NCI-H774 (cell line): ENCODE measurements at regions not wholly inside any gene's neighbourhood (a gene's known extent, or its start where the extent isn't known, plus 50 kb on each side); places are given as distances from the start of the nearest gene placed in this dataset.
A peak's percentile ranks its signal among the peaks of the same experiment; 100 is the strongest.

Source experiments
- DNase-seq: peaks from one replicate; lab custom pipeline; 2025; lab: John Stamatoyannopoulos, UW

- no peak for DNase-seq
Observed at GRCh38 chr3:13227315-13228165, 154.3 kb upstream of the IQSEC1 start.

- no peak for DNase-seq
Observed at GRCh38 chr3:13224967-13225366, 151.7 kb upstream of the IQSEC1 start.

DNA sequence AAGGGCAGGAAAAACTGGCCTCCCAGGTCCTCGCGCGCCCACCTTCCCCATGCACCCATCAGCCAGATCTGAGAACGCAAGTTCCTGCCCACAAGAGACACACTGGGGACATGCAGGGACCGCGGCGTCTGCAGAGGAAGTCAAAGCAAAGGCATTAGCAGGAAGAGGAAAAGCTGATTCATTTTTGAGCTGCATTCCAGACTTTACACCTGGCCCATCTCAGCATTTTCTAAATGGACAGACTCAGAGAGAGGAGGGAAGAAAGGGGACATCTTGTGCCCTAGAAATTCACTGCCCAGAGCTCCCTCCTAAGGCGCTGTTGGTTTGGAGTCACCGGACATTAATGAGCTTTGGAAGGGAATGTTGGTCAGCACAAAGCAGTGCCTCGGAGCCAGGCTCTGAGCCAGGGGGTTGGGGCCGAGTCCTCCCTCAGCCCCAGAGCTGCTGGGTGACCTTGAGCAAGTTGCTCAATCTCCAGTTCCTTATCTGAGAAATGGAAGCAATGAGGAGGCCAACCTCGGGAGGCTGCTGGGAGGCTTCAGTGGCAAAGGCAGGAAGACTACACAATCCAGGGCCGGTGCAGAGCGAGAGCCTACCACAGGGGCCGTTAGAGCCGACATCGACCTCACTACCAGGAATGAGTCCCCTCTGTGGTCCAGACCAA is 150.5 kb upstream of the IQSEC1 start:
- DNase-seq, result no peak

DNA sequence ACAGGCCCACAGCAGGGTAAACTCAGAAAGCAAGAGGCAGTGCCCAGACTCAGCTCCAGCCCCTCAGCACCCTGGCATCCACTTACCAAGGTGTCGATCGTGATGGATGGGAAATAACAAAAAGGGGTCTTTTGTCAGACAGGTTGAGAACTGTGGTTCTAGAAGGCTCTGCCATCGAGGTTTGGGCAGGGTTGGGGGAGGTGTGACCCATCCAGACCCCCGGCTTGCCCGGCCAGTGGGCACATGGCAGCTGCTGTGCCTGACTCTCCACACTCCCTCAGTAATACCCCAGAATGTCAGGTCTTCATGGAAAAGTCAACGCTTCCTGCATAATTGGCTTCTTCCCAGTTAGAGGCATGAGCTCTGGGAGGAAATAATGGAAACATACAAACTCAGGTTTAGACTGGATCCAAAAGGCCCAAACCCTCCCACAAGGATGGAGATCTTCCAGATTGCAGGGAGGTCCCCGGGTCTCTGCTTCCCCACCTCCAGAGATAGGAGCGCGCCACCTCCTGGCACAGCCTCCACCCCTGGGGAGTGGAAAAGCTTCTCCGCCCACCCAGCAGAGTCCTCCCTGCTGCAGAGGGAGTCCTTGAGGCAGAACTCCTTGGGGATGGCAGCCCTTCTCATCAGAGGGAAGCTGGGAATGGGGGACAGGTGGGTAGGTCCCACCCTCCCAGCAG is 149.8 kb upstream of the IQSEC1 start:
- DNase-seq, result no peak

DNA sequence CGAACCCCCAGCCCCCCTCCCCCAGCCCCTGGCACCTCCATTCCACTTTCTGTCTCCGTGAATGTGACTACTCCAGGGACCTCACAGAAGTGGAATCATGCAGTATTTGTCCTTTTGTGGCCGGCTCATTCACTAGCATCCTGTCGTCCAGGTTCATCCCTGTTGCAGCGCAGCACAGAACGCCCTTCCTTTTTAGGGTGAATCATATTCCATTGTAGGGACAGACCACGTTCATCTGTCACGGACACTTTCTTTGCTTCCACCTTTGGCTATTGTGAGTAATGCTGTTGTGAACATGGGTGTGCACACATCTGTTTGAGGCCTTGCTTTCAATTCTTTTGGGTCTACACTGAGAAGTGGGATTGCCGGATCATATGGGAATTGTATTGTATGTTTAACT is 148.9 kb upstream of the IQSEC1 start:
- DNase-seq, result no peak

- DNase-seq, result no peak
Observed at GRCh38 chr3:13221491-13222061, 148.3 kb upstream of the IQSEC1 start.

DNA sequence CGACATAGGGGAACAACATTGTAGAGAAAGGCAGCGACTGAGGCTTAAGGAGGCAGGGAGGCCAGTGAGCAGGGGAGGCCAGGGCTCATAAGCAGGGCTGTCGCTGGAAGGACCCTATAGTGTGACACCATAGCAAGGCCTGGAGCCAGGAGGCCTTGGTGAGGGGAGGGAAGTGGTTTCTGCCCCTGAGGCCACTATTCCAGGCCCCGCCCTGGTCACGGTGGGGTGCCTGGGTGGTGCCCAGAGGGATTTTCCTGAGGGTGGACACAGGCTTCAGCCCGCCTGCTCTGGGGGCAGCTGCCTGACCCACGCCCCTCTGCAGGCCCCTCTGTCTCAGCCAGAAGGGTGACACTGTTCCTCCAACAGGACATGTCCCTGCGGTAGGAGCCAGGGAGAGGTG is 147.8 kb upstream of the IQSEC1 start:
- DNase-seq, result no peak

DNA sequence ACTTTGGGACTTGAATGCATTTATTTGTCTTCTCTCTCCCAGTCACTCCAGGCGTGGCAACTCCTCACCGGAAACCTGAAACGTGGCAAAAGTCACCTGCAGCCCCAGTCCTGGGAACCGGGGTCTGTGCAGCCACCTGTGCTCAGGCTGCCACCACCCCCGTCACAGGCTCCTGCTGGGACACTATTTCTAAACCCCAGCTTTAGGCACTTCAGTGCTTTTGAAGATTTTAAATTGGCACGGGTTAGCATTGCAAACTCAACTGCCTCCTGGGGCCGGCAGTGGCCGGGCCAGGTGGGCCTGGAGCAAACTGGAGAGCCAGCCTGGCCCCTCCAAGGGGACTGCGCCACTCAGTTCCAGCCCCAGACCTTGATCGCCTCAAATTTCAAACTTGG is 146.7 kb upstream of the IQSEC1 start:
- DNase-seq, result no peak

DNA sequence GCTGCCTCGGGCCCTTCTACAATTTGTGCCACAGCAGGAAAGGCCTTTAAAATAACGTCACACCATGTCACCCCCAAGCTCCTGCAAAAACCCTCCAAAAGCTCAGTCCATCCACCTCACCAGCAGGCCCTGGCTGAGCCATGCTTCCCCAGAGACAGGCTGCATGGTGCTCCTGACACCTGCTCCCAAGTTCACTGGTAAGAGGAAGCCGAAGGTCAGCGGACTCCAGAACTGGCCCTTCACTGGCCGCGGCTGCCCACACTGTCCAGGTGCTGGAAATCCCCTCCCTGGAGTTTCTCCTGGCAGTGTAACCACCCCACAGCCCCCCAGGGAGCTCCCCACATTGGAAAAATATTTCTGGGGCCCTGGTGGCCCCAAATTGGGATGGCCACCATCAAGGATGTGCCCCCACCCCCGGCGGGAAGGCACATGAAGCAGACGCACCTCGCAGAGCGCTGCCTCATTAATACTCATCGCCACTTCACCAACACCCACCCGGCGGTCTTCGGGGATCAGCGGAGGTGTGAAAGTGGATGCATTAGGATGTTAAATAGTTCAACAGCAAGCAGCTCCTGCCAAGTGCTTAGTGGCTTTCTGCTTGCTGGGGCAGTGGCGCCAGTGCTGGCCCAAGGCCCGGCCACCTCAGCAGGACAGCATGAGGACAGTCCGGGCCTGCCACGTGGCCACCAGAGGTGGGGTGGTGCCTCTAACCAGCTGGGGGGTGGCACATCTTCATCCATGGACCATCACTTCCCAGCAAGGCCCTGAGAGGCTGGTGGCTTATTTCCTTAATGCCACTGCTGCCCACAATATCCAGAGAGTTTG is 146.1 kb upstream of the IQSEC1 start:
- DNase-seq, result no peak

- no peak for DNase-seq
Observed at GRCh38 chr3:13218541-13218908, 145.3 kb upstream of the IQSEC1 start.

DNA sequence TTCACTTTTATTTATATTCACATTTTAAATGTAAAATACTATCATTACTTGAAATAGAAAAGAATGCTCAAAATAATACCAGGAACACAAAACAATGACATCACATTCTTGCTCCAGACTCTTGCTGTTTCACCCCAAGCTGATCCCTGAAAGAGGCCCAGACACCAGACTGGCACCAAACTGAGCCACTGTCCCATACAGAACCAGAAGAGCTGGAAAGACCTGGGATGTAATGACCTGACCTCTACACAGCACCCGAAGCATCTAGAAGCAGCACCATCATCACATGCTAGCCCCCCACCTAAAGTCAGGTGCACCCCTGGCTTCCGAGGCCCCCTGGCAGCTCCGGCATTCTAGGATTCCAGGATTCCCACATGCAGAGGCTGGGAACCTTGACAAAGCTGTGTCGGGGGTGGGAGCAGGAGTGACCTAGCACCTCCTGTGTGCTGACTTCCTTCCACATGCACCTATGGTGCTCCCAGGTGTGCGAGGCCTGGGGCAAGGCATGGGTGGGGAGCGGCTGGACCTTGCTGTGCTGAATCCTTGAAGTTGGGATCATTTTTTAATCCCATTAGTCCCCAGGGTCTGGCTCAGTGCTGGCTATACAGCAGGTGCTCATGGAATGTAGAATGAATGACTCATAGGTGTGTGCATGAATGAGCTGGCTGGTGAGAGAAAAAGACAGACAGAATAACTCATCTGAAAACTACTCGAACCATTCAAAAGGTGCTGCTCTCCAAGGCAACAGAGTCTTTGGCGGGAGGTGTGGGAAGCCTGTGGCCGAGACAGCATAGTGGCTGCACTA is 144.7 kb upstream of the IQSEC1 start:
- DNase-seq, result peak; percentile 22

GRCh38 chr3:13217253-13217652 is 144.0 kb upstream of the IQSEC1 start:
- no peak for DNase-seq

DNA sequence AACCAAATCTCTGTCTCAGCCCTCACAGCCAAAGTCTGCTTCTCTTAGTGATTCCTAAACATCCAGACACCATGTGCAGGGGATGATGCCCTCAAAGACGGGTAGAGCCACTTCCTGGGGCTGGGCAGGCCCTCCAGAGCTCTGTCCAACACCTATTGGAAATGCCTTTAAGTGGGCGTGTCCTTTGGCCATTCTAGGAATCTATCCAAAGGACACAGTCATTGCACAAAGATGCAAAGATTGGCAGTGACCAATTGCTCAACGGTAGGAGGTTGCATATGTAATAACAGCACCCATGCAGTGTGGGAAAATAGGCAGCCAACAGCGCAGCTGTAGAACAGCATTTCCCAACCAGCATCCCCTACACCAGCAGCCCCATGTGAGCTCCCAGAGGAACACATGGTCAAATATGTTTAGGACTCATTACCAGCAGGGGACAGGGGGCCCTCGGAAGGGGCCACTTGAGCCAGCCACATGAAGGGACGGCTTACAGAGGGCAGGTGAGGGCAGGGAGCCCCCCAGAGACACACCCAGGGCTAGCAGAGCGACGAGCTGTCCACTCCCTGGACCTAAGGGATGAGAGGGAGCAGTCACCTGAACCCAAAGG is 142.8 kb upstream of the IQSEC1 start:
- no peak for DNase-seq

GRCh38 chr3:13214847-13215472 is 141.7 kb upstream of the IQSEC1 start:
- DNase-seq, result no peak

DNA sequence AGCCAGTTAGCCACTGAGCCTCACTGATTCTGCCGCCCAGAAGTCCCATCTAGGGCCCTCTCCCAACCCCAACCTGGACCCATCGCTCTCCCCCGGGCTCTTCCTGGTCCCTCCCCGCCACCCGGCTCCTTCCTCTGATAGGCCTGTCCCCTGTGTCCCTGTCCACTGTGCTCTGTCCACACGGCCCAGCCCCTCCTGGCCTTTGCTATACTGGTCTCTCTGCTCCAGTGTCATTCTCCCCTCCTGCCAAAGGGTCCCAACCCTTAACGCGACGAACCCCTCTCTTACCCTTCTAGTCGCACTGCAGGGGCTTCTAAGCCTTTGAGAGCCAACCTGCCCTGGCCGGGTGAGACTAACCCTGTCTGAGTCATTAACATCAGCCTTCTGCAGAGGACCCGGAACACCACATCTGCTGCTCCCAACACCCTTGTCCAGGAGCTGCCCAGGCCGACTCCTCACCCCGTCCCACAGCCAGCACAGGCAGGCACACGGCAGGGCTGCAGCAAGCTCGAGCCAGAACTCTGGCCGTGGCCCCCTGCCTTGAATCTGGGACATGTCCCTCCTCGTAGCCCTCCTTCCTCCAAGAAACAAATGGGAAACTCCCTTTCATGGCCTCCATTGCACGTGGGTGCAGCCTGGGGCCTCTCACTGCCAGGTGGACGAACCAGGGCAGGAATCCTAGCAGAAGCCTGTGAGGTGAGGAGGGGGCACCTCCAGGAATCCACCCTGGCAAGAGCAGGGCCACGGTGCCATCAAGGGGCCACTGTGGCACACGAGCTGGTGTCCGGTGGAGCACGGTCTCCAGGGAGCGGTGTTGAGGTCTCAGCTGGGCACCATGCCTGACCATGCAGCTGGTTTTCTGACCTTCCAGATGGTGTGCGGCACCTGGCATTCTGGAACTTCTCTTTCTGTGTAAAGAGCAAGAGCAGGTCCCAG is 140.9 kb upstream of the IQSEC1 start:
- DNase-seq, result peak; percentile 71

DNA sequence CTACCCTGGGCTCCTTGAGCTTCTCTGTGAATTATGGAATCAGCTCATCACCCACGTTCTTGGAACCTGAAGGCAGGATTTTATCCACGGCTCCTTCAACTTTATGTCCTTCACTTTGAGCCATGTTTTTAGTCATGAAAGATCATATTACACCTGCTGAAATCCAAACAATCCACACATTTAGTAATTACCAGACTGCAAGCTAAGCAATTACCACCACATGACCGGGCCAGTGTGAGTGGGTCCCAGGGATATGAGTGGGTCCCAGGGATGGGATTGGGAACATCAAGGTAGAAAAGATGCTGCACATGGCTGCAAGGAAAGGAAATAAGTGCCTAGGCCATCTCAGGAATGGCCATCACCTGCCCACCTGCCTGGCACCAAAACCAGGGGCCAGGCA is 140.3 kb upstream of the IQSEC1 start:
- no peak for DNase-seq

GRCh38 chr3:13211605-13212210 is 138.5 kb upstream of the IQSEC1 start:
- DNase-seq, result no peak

DNA sequence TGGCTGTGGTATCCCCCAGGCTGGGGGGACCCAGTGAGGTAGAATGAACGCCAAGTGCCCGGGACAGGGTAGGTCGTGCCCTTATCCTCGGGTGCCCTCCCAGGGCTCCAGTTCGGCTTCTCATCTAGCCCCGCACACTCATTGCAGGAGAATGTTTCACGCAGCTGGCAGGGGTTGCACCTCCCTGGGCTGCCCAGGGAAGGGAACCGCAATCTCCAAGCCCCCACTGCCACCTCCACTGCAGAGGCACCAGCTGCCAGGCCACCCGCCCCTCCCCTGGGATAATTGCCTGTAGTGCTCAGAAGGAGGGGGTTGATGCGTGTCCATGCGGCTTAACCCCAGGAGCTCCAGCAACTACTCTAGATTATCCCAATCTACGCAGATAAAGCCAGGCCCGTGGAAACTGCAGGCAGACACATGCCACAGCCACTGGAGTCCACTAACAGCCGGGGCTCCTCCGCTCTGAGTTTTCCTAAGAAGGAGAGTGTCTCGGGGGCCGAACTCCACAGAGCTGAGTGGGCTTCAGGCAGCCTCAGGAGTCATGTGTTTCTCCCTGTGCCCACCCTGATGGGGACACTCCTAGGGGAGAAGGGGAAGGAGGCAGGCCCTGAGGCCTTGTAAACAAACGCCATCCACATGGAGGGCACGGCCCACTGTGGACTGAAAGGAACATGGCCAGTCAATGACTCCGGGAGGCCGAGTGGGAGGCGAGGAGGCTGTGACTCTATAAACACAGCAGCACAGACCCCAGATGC is 137.2 kb upstream of the IQSEC1 start:
- DNase-seq, result no peak
